Stimulated activated CD4-positive, alpha-beta T cell treated with anti-CD3 and anti-CD28 coated beads, Interleukin-15, amount 100 ng/mL, for 1 hour (primary cell): ENCODE measurements at regions not wholly inside any gene's neighbourhood (a gene's known extent, or its start where the extent isn't known, plus 50 kb on each side); places are given as distances from the start of the nearest gene placed in this dataset.

Experiments
- DNase-seq, 2 donors: peaks; one replicate each; pipeline ENCODE4 v3.0.0-alpha.2; 2020; ENCODE audit warnings: low read depth in 1 of 2, low spot score in 1 of 2

DNA sequence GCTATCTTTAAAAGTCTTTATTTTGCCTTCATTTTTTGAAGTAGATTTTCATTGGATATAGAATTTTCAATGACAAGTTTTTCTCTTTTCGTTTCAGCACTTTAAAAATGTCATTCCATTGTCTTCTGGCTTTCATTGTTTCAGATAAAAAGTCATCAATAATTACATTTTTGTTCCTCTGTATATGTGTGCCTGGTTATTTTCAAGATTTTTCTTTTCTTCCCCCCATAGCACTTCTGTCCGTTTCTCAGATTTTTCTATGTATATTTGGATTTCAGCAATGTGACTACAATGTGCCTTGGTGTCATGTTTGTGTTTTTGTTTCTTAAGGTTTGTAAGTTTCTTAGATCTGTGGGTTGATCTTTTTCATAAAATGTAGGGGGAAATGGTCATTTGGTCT is 66.3 kb upstream of the HSD17B12 start:
- no peak for DNase-seq

DNA sequence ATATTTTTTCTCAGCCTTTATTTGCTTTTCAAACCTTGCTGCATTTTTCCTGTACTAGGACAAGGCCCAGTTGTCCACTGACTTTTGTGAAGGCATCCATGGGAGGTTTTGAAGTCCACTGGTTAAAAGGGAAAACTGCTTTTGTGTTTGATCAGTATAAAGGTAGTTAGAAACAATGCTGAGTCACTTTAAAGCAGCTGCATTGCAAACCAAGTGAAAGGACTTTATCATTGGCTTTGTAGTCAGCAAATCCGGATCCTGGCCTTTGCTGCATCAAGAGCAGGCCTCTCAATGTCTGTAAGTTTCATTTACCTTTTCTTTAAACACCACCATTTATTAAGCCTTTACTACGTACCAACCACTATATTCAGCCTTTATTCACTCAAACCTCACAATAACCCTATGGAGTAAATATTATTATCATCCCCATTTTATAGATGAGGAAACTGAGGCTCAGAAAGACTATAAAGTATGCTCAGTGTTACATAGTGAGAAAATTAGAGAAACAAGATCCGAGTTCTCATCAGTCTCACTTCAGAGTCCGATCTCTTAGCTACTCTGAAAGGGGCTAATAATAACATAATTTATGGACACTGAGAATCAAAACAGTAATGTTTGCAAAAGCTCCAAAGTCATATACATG is 60.6 kb upstream of the HSD17B12 start:
- DNase-seq = no peak

GRCh38 chr11:43626798-43627197 is 53.7 kb upstream of the HSD17B12 start:
- DNase-seq = no peak
